Heart right ventricle (tissue), 16 donors: ENCODE measurements at regions not wholly inside any gene's neighbourhood (a gene's known extent, or its start where the extent isn't known, plus 50 kb on each side); places are given as distances from the start of the nearest gene placed in this dataset.

Experiments
- ATAC-seq, 8 donors: fragments of 200-7000 bp; cut with Tn5 transposase; one replicate each; pipeline ENCODE4 v1.9.1; 2020; ENCODE audit warnings: mild to moderate bottlenecking in 8 of 8, moderate library complexity in 8 of 8, moderate number of reproducible peaks in 1 of 8
- DNase-seq, 2 donors: peaks; one replicate each; pipeline ENCODE4 v3.0.0-alpha.2; 2020
- H3K27ac ChIP-seq, 10 donors: fragments of 200-600 bp; sonication (generic) in 2 of 10; one replicate each; pipeline versions ENCODE4 v1.5.0 to v1.8.0; 2020 to 2022; ENCODE audit warnings: mild to moderate bottlenecking in 3 of 10
- H3K27me3 ChIP-seq, 7 donors: fragments of 200-600 bp; one replicate each; pipeline ENCODE4 v1.8.0; 2021 to 2022; ENCODE audit warnings: mild to moderate bottlenecking in 2 of 7
- H3K36me3 ChIP-seq, 9 donors: fragments of 200-600 bp; sonication (generic) in 1 of 9; one replicate each; pipeline versions ENCODE4 v1.5.0 to v1.8.0; 2020 to 2022; ENCODE audit warnings: mild to moderate bottlenecking in 2 of 9
- H3K4me1 ChIP-seq, 9 donors: fragments of 200-600 bp; sonication (generic) in 1 of 9; one replicate each; pipeline versions ENCODE4 v1.5.0 to v1.8.0; 2020 to 2022; ENCODE audit warnings: mild to moderate bottlenecking in 4 of 9
- H3K4me3 ChIP-seq, 10 donors: fragments of 200-600 bp; sonication (generic) in 2 of 10; one replicate each; pipeline versions ENCODE4 v1.5.0 to v1.8.0; 2020 to 2022; ENCODE audit warnings: mild to moderate bottlenecking in 7 of 10, moderate library complexity in 2 of 10
- H3K9me3 ChIP-seq, 11 donors: fragments of 200-600 bp in 10 of 11; sonication (generic) in 2 of 11; one replicate each; pipeline versions ENCODE4 v1.5.0 to v1.8.0; 2013 to 2022; ENCODE audit warnings: mild to moderate bottlenecking in 2 of 11, control low read depth in 1 of 11, moderate library complexity in 1 of 11
- WGBS, 2 donors: extraction: QIAGEN DNeasy Blood & Tissue Kit; methylation state at CpG; one replicate each; pipeline ENCODE4 v1.1.7; 2013; ENCODE audit warnings: inconsistent platforms in 1 of 2; 5-methylcytosine and 5-hydroxymethylcytosine counted together
- intact Hi-C, 10 donors: fragments of 100-400 bp; cut with DNase I; formaldehyde crosslinking; loops; one replicate each; pipeline versions ENCODE4 v1.11.1 to v1.14.2; 2022
- TF ChIP-seq, protein P1 (sequence below), 9 donors: fragments of 200-600 bp; sonication (generic) in 2 of 9; IDR thresholded peaks; one replicate each; pipeline versions ENCODE4 v1.5.0 to v1.8.0; 2021 to 2022; ENCODE audit warnings: antibody characterized with exemption in 9 of 9, mild to moderate bottlenecking in 5 of 9, moderate library complexity in 1 of 9
- donor health status: Arrhythmogenic right ventricular cardiomyopathy.
- donor health status: ischemic (EF 13 %, LVEDD 7.1; RV severe dilation, severe dysfunction).
- donor health status: healthy with polysubstance abuse.
- donor health status: DM: no; HTN: yes; CAD: no.
- donor health status: DM: no; HTN: no; CAD: no.
- donor health status: ischemic (EF 25% LVEDD 6.9; RV normal size, moderate dysfunction).
- donor health status: ischemic (EF 25% LVEDD 5.7; RV mildly dilated, moderate dysfunction).
- donor health status: healthy.
- donor health status: DM: yes; HTN: yes; CAD: no.
- donor health status: Ischemic cardiomyopathy.
- donor health status: ischemic (EF 35%, LVEDD 5.7; RV mildly dilated, moderate dysfunction).
- donor health status: nonischemic (EF 11% LVEDD 7.7; RV severe dilation, severe dysfunction).
- donor health status: DM: yes; HTN: yes; CAD: no.
- donor health status: PGD.
- donor health status: ischemic (EF 29% LVEDD 5.4; RV normal size, mild dysfunction).
- donor health status: nonischemic (EF 23%, LVEDD 6.1; RV moderate dilation, normal function).

DNA sequence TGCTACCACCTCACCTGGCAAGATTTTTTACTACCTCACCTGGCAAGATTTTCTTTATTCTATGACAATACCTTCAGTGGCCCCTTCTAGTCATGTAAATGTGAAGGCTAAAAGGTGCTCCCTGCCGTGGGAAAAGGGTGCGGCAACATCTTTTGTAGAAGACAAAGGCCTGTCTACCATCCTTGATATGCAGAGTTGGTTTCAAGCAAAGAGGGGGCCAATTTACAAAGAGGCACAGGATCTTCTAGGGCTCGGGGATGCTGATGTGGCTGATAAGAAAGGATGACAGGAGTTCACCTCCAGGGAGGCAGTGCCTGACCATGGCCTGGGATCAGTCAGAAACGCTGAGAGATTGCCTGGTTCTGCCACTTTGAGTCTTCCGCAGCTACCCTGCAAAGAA lies 165.4 kb upstream of the SLC1A4 start:
- H3K4me3 ChIP-seq = no peak overlapping the region
- no peak for ATAC-seq
- TF ChIP-seq, protein P1, sequence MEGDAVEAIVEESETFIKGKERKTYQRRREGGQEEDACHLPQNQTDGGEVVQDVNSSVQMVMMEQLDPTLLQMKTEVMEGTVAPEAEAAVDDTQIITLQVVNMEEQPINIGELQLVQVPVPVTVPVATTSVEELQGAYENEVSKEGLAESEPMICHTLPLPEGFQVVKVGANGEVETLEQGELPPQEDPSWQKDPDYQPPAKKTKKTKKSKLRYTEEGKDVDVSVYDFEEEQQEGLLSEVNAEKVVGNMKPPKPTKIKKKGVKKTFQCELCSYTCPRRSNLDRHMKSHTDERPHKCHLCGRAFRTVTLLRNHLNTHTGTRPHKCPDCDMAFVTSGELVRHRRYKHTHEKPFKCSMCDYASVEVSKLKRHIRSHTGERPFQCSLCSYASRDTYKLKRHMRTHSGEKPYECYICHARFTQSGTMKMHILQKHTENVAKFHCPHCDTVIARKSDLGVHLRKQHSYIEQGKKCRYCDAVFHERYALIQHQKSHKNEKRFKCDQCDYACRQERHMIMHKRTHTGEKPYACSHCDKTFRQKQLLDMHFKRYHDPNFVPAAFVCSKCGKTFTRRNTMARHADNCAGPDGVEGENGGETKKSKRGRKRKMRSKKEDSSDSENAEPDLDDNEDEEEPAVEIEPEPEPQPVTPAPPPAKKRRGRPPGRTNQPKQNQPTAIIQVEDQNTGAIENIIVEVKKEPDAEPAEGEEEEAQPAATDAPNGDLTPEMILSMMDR (IDR thresholded peaks at IDR 0.05) = no peak
- intact Hi-C loops = loop anchor here in 1 of 10 donors (5.0 kb wide), 1 partner anchor 36 kb away; no protein-coding TSS in a partner anchor
- 66 to 73% methylated on average over 5 of the region's 5 CpGs for WGBS, 2 donors
- H3K36me3 ChIP-seq = no peaks in the 10 kb centered on the region
- no peaks in the 10 kb centered on the region for H3K27me3 ChIP-seq
- no peaks in the 10 kb centered on the region for H3K9me3 ChIP-seq
- DNase-seq = no peak
- H3K27ac ChIP-seq = no peak overlapping the region
- H3K4me1 ChIP-seq = peaks cover 0 to 16% (median 0%) of the 10 kb centered on the region in 9 donors

DNA sequence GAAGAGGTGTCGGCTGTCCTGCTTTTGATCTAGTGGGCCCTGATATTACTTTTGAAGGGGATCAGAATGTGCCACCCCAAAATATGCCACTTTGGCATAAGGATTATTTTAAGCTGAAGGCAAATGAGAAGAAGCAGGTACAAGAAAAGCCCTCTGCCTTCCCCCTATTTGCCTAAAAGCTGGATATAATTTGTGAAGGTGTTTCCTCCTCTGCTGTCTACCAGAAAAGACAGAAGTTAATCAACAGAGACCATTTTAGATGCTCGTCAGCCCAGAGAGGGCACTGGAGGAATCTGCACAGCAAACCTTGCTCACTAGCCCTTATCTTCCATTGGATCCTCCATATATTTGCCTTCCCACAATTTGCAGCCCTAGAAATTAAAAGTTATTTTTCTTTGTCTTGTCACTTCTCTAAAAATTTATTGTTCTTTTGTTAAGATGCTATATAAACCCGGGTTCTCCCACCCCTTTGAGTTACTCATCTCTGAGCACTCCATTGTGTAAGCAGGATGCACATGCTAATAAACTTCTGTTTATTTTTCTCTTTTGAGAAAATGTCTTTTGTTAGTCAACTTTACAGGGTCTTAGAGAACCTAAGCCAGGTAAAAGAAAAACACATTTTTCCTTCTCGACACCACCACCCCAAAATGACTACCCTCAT lies 163.2 kb upstream of the SLC1A4 start:
- Histone ChIP-seq H3K36me3 (no peaks in the 10 kb centered on the region), H3K27me3 (no peaks in the 10 kb centered on the region), H3K4me1 (peaks cover 0 to 3% (median 0%) of the 10 kb centered on the region in 9 donors), H3K27ac (no peak overlapping the region), H3K4me3 (no peak overlapping the region), H3K9me3 (no peaks in the 10 kb centered on the region)
- TF ChIP-seq, protein P1 (IDR thresholded peaks at IDR 0.05) = no peak
- no peak for DNase-seq
- no peak for ATAC-seq
- WGBS, 2 donors = 83 to 89% methylated on average over 4 of the region's 4 CpGs
- intact Hi-C loops = no loop called here

DNA sequence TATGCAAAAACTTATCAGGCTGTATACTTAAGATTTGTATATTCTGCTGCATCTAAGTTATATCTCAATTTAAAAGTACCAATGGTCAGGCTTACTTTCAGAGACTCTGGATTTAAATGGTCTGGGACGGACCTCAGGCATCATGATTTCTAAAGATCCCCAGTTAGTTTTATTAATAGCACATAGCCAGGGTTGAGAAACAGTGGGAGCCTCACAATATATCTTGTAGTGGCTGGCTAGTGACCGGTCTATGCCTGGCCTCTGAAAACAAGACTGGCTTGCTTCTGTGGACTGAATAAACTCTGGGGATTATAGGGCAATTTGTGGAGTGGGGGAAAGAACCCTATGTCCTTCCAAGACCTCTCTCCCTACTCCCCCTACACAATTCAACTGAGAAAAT lies 162.5 kb upstream of the SLC1A4 start:
- H3K4me1 ChIP-seq = peaks cover 0 to 10% (median 7%) of the 10 kb centered on the region in 9 donors
- DNase-seq (no peak), ATAC-seq (no peak)
- H3K27me3 ChIP-seq = no peaks in the 10 kb centered on the region
- 81 to 90% methylated on average over 2 of the region's 2 CpGs for WGBS, 2 donors
- no peak overlapping the region for H3K4me3 ChIP-seq
- no peaks in the 10 kb centered on the region for H3K36me3 ChIP-seq
- no peaks in the 10 kb centered on the region for H3K9me3 ChIP-seq
- intact Hi-C loops = no loop called here
- H3K27ac ChIP-seq = no peak overlapping the region
- TF ChIP-seq, protein P1 (IDR thresholded peaks at IDR 0.05) = no peak

DNA sequence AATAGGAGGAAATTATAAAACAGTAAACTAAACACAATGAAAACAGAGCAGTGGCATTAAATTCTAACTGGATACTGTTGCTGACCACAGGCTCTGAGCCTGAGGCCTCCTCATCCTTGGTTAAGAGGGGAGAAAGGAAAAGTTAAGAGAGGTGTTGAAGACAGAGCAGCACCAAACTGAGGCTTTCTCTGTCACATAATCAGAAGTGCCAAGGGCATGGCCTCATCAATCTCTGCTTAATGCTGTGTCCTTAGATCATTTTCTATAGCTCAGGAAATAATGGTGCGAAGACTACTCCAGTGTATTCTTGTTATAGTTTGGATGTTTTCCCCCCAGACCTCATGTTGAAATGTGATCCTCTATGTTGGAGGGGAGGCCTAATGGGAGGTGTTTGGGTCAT lies 160.9 kb upstream of the SLC1A4 start:
- Histone ChIP-seq H3K4me3 (no peak overlapping the region), H3K27me3 (no peaks in the 10 kb centered on the region), H3K9me3 (no peaks in the 10 kb centered on the region), H3K4me1 (peaks cover 0 to 17% (median 11%) of the 10 kb centered on the region in 9 donors), H3K27ac (no peak overlapping the region), H3K36me3 (no peaks in the 10 kb centered on the region)
- intact Hi-C loops = no loop called here
- no peak for DNase-seq
- 93 to 95% methylated on average over 1 of the region's 1 CpG for WGBS, 2 donors
- TF ChIP-seq, protein P1 (IDR thresholded peaks at IDR 0.05) = no peak
- no peak for ATAC-seq
